DOHH2 (cell line): ENCODE measurements at regions not wholly inside any gene's neighbourhood (a gene's known extent, or its start where the extent isn't known, plus 50 kb on each side); places are given as distances from the start of the nearest gene placed in this dataset.

Experiments
- CTCF ChIP-seq: fragments of 200-600 bp; sonication (generic); IDR thresholded peaks from one replicate; pipeline ENCODE4 v1.5.1; 2014; ENCODE audit warnings: antibody characterized with exemption, mild to moderate bottlenecking, low read depth, low read length; ENCODE audit not compliant: poor library complexity, severe bottlenecking
- EZH2phosphoT487 ChIP-seq: fragments of 200-600 bp; sonication (generic); IDR thresholded peaks from 2 replicates; pipeline ENCODE4 v1.6.1; 2017; ENCODE audit warnings: borderline replicate concordance, mild to moderate bottlenecking, antibody characterized with exemption, low read length, moderate library complexity, mixed read lengths

GRCh38 chr9:88697764-88698432 lies 162.9 kb downstream of the NXNL2 start:
- no peak for TF ChIP-seq CTCF
- TF ChIP-seq EZH2phosphoT487: no peak
